Activated CD8-positive, alpha-beta memory T cell treated with anti-CD3 and anti-CD28 coated beads for 36 hours (primary cell): ENCODE measurements at regions not wholly inside any gene's neighbourhood (a gene's known extent, or its start where the extent isn't known, plus 50 kb on each side); places are given as distances from the start of the nearest gene placed in this dataset.
"Not testable (repeated sequence)": the region's sequence is repeated elsewhere in the genome, so short reads cannot be mapped to it uniquely, and the experiment has no call there.

Experiments
- CTCF ChIA-PET: fragments of 350-600 bp; sonication (Branson Sonifier 250); formaldehyde crosslinking; loops from one replicate; lab custom pipeline; 2021; ENCODE audit warnings: antibody characterized with exemption; lab: Charles Lee
- POLR2A ChIA-PET: fragments of 350-600 bp; sonication (Branson Sonifier 250); formaldehyde crosslinking; loops from one replicate; lab custom pipeline; 2021; ENCODE audit warnings: antibody characterized with exemption; lab: Charles Lee

DNA sequence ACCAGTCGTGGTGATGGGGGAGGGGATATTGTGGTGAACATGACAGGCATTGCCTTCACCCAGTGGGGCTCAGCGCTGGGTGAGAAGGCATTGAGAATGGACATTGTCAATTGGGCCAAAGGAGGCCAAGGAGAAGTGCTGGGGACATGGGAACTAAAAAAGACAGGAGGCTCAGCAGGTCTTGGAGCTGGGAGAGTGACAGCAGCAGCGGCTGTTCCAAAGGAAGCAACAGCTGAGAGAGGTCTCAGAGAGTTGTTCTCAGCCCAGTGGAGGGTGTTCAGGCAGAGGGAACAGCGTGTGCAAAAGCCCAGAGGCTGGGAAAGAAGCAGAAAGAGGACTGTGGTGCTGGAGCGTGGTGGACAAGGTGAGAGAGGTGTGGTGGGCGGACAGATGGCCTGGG is 56.6 kb upstream of the ASNS start:
- CTCF ChIA-PET: interaction anchor here (1.3 kb wide), 1 partner anchor 57 kb away, joined by 3 read pairs; the partner anchor contains the start of gene ASNS
- POLR2A ChIA-PET: not testable (repeated sequence)

- POLR2A ChIA-PET: not testable (repeated sequence)
- CTCF ChIA-PET: interaction anchor here (0.6 to 1.3 kb wide), 2 partner anchors 56 to 88 kb away, joined by 3 read pairs; partner anchors contain the start of gene ASNS
These were observed 55.9 kb upstream of the ASNS start for GRCh38 chr7:97927790-97928748.
